ENCODE measurements at regions not wholly inside any gene's neighbourhood (a gene's known extent, or its start where the extent isn't known, plus 50 kb on each side); places are given as distances from the start of the nearest gene placed in this dataset.
A peak's percentile ranks its signal among the peaks of the same experiment; 100 is the strongest.

- Histone ChIP-seq H3K9ac (ENCODE audit: low read depth in 1 of 3, low read length in 3 of 3) (no peak overlapping the region), H3K27ac (ENCODE audit: low read depth, low read length) (no peak overlapping the region), H3K36me3 (ENCODE audit: control insufficient read depth in 3 of 3, insufficient read depth in 3 of 3, low read length in 3 of 3) (no peaks in the 10 kb centered on the region), H3K27me3 (ENCODE audit: control insufficient read depth in 3 of 3, insufficient read depth in 3 of 3, low read length in 3 of 3) (no peaks in the 10 kb centered on the region), H3K4me1 (ENCODE audit: control insufficient read depth in 3 of 3, insufficient read depth in 3 of 3, low read length in 3 of 3) (no peaks in the 10 kb centered on the region), H3K9me3 (ENCODE audit: control insufficient read depth in 3 of 3, low read length in 3 of 3) (no peaks in the 10 kb centered on the region), H3K4me3 (ENCODE audit: low read length in 3 of 3) (no peak overlapping the region)
These were observed 52.5 kb upstream of the C11orf58 start for GRCh38 chr11:16685914-16686313.

- Histone ChIP-seq H3K36me3 (ENCODE audit: control insufficient read depth in 3 of 3, insufficient read depth in 3 of 3, low read length in 3 of 3) (no peaks in the 10 kb centered on the region), H3K4me3 (ENCODE audit: low read length in 3 of 3) (no peak overlapping the region), H3K9me3 (ENCODE audit: control insufficient read depth in 3 of 3, low read length in 3 of 3) (no peaks in the 10 kb centered on the region), H3K27me3 (ENCODE audit: control insufficient read depth in 3 of 3, insufficient read depth in 3 of 3, low read length in 3 of 3) (no peaks in the 10 kb centered on the region), H3K9ac (ENCODE audit: low read depth in 1 of 3, low read length in 3 of 3) (no peak overlapping the region), H3K27ac (ENCODE audit: low read depth, low read length) (no peak overlapping the region), H3K4me1 (ENCODE audit: control insufficient read depth in 3 of 3, insufficient read depth in 3 of 3, low read length in 3 of 3) (no peaks in the 10 kb centered on the region)
These were observed 59.9 kb upstream of the C11orf58 start for GRCh38 chr11:16678466-16679116.

GRCh38 chr11:16669799-16670415 is 68.5 kb upstream of the C11orf58 start:
- H3K4me3 ChIP-seq (ENCODE audit: low read length in 3 of 3): no peak overlapping the region

GRCh38 chr11:16632295-16633200 is 105.9 kb upstream of the C11orf58 start:
- no peak overlapping the region for H3K9ac ChIP-seq (ENCODE audit: low read depth in 1 of 3, low read length in 3 of 3)
- no peaks in the 10 kb centered on the region for H3K36me3 ChIP-seq (ENCODE audit: control insufficient read depth in 3 of 3, insufficient read depth in 3 of 3, low read length in 3 of 3)
- no peaks in the 10 kb centered on the region for H3K4me1 ChIP-seq (ENCODE audit: control insufficient read depth in 3 of 3, insufficient read depth in 3 of 3, low read length in 3 of 3)
- peaks cover 0 to 5% (median 0%) of the 10 kb centered on the region in 3 donors for H3K9me3 ChIP-seq (ENCODE audit: control insufficient read depth in 3 of 3, low read length in 3 of 3)
- no peak overlapping the region for H3K27ac ChIP-seq (ENCODE audit: low read depth, low read length)
- peaks cover 0 to 2% (median 0%) of the 10 kb centered on the region in 3 donors for H3K27me3 ChIP-seq (ENCODE audit: control insufficient read depth in 3 of 3, insufficient read depth in 3 of 3, low read length in 3 of 3)
- H3K4me3 ChIP-seq (ENCODE audit: low read length in 3 of 3): no peak overlapping the region

More at GRCh38 chr11:16669799-16670415, 68.5 kb upstream of the C11orf58 start:
- Histone ChIP-seq H3K27ac (ENCODE audit: low read depth, low read length) (no peak overlapping the region), H3K9me3 (ENCODE audit: control insufficient read depth in 3 of 3, low read length in 3 of 3) (peaks cover 0 to 2% (median 0%) of the 10 kb centered on the region in 3 donors), H3K27me3 (ENCODE audit: control insufficient read depth in 3 of 3, insufficient read depth in 3 of 3, low read length in 3 of 3) (no peaks in the 10 kb centered on the region), H3K36me3 (ENCODE audit: control insufficient read depth in 3 of 3, insufficient read depth in 3 of 3, low read length in 3 of 3) (no peaks in the 10 kb centered on the region), H3K9ac (ENCODE audit: low read depth in 1 of 3, low read length in 3 of 3) (no peak overlapping the region), H3K4me1 (ENCODE audit: control insufficient read depth in 3 of 3, insufficient read depth in 3 of 3, low read length in 3 of 3) (no peaks in the 10 kb centered on the region)

- peaks cover 0 to 2% (median 0%) of the 10 kb centered on the region in 3 donors for H3K27me3 ChIP-seq (ENCODE audit: control insufficient read depth in 3 of 3, insufficient read depth in 3 of 3, low read length in 3 of 3)
- no peak overlapping the region for H3K27ac ChIP-seq (ENCODE audit: low read depth, low read length)
- H3K4me1 ChIP-seq (ENCODE audit: control insufficient read depth in 3 of 3, insufficient read depth in 3 of 3, low read length in 3 of 3): no peaks in the 10 kb centered on the region
- peaks cover 0 to 1% (median 0%) of the 10 kb centered on the region in 3 donors for H3K9me3 ChIP-seq (ENCODE audit: control insufficient read depth in 3 of 3, low read length in 3 of 3)
- H3K9ac ChIP-seq (ENCODE audit: low read depth in 1 of 3, low read length in 3 of 3): no peak overlapping the region
- H3K4me3 ChIP-seq (ENCODE audit: low read length in 3 of 3): no peak overlapping the region
- H3K36me3 ChIP-seq (ENCODE audit: control insufficient read depth in 3 of 3, insufficient read depth in 3 of 3, low read length in 3 of 3): no peaks in the 10 kb centered on the region
These were observed 107.8 kb upstream of the C11orf58 start for GRCh38 chr11:16630651-16631050.

GRCh38 chr11:16618431-16618830 is 120.0 kb upstream of the C11orf58 start:
- Histone ChIP-seq H3K27ac (ENCODE audit: low read depth, low read length) (no peak overlapping the region), H3K9me3 (ENCODE audit: control insufficient read depth in 3 of 3, low read length in 3 of 3) (no peaks in the 10 kb centered on the region), H3K36me3 (ENCODE audit: control insufficient read depth in 3 of 3, insufficient read depth in 3 of 3, low read length in 3 of 3) (no peaks in the 10 kb centered on the region), H3K4me1 (ENCODE audit: control insufficient read depth in 3 of 3, insufficient read depth in 3 of 3, low read length in 3 of 3) (peaks cover 8 to 11% (median 9%) of the 10 kb centered on the region in 3 donors), H3K27me3 (ENCODE audit: control insufficient read depth in 3 of 3, insufficient read depth in 3 of 3, low read length in 3 of 3) (no peaks in the 10 kb centered on the region), H3K4me3 (ENCODE audit: low read length in 3 of 3) (no peak overlapping the region), H3K9ac (ENCODE audit: low read depth in 1 of 3, low read length in 3 of 3) (no peak overlapping the region)

GRCh38 chr11:16615480-16615879 is 123.0 kb upstream of the C11orf58 start:
- H3K27me3 ChIP-seq (ENCODE audit: control insufficient read depth in 3 of 3, insufficient read depth in 3 of 3, low read length in 3 of 3): peaks cover 17 to 23% (median 21%) of the 10 kb centered on the region in 3 donors
- H3K27ac ChIP-seq (ENCODE audit: low read depth, low read length): no peak overlapping the region
- H3K4me1 ChIP-seq (ENCODE audit: control insufficient read depth in 3 of 3, insufficient read depth in 3 of 3, low read length in 3 of 3): peaks cover 17 to 20% (median 19%) of the 10 kb centered on the region in 3 donors
- H3K36me3 ChIP-seq (ENCODE audit: control insufficient read depth in 3 of 3, insufficient read depth in 3 of 3, low read length in 3 of 3): no peaks in the 10 kb centered on the region
- H3K9me3 ChIP-seq (ENCODE audit: control insufficient read depth in 3 of 3, low read length in 3 of 3): no peaks in the 10 kb centered on the region
- H3K4me3 ChIP-seq (ENCODE audit: low read length in 3 of 3): no peak overlapping the region
- no peak overlapping the region for H3K9ac ChIP-seq (ENCODE audit: low read depth in 1 of 3, low read length in 3 of 3)

GRCh38 chr11:16613512-16614381 is 124.7 kb upstream of the C11orf58 start:
- peak overlapping the region; percentile 76 for H3K27ac ChIP-seq (ENCODE audit: low read depth, low read length)
- H3K9ac ChIP-seq (ENCODE audit: low read depth in 1 of 3, low read length in 3 of 3): peak overlapping the region; percentile 86 to 93 (median 88)
- peaks cover 17 to 28% (median 21%) of the 10 kb centered on the region in 3 donors for H3K27me3 ChIP-seq (ENCODE audit: control insufficient read depth in 3 of 3, insufficient read depth in 3 of 3, low read length in 3 of 3)

GRCh38 chr11:16613262-16613511 is 125.3 kb upstream of the C11orf58 start:
- no peaks in the 10 kb centered on the region for H3K36me3 ChIP-seq (ENCODE audit: control insufficient read depth in 3 of 3, insufficient read depth in 3 of 3, low read length in 3 of 3)
- H3K4me3 ChIP-seq (ENCODE audit: low read length in 3 of 3): peak overlapping the region; percentile 74 to 81 (median 77)
- peaks cover 17 to 28% (median 21%) of the 10 kb centered on the region in 3 donors for H3K27me3 ChIP-seq (ENCODE audit: control insufficient read depth in 3 of 3, insufficient read depth in 3 of 3, low read length in 3 of 3)
- H3K9ac ChIP-seq (ENCODE audit: low read depth in 1 of 3, low read length in 3 of 3): peak overlapping the region; percentile 21 to 88 (median 86)
- no peaks in the 10 kb centered on the region for H3K9me3 ChIP-seq (ENCODE audit: control insufficient read depth in 3 of 3, low read length in 3 of 3)
- peaks cover 17 to 21% (median 21%) of the 10 kb centered on the region in 3 donors for H3K4me1 ChIP-seq (ENCODE audit: control insufficient read depth in 3 of 3, insufficient read depth in 3 of 3, low read length in 3 of 3)
- no peak overlapping the region for H3K27ac ChIP-seq (ENCODE audit: low read depth, low read length)

More at GRCh38 chr11:16613512-16614381, 124.7 kb upstream of the C11orf58 start:
- H3K4me1 ChIP-seq (ENCODE audit: control insufficient read depth in 3 of 3, insufficient read depth in 3 of 3, low read length in 3 of 3): peaks cover 17 to 20% (median 19%) of the 10 kb centered on the region in 3 donors
- no peaks in the 10 kb centered on the region for H3K9me3 ChIP-seq (ENCODE audit: control insufficient read depth in 3 of 3, low read length in 3 of 3)
- H3K4me3 ChIP-seq (ENCODE audit: low read length in 3 of 3): peak overlapping the region; percentile 74 to 81 (median 77)
- H3K36me3 ChIP-seq (ENCODE audit: control insufficient read depth in 3 of 3, insufficient read depth in 3 of 3, low read length in 3 of 3): no peaks in the 10 kb centered on the region
